SK-N-MC (cell line): ENCODE measurements at regions not wholly inside any gene's neighbourhood (a gene's known extent, or its start where the extent isn't known, plus 50 kb on each side); places are given as distances from the start of the nearest gene placed in this dataset.

Experiments
- EZH2 ChIP-seq: fragments of 200-600 bp; sonication (generic); IDR thresholded peaks from one replicate; pipeline ENCODE4 v1.6.1; 2017; ENCODE audit warnings: antibody characterized with exemption
- POLR2AphosphoS5 ChIP-seq: IDR thresholded peaks from 2 replicates; pipeline ENCODE4 v1.6.1; 2012; ENCODE audit warnings: mild to moderate bottlenecking, low read depth, low read length, borderline replicate concordance

DNA sequence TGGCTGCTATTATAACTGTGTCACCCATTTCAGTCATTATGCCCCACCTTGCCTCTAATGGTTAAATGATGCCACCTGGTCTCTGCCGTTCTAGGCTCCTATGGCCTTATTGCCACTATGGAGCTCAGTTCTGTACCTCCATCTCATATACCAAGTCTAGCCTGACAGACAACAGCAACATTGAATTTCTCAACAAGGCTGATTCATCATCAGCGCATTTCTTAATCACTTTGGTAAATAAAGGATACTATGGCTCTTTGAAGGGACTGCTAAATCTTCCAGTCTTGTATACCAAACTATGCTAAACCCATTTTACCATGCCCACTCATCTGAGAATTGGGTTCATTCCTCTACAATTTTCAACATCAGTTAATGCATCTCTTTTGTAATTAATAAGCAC, 784.5 kb upstream of the CELF4 start:
- no peak for TF ChIP-seq POLR2AphosphoS5
- no peak for TF ChIP-seq EZH2
